NCI-H1930 (cell line): ENCODE measurements at regions not wholly inside any gene's neighbourhood (a gene's known extent, or its start where the extent isn't known, plus 50 kb on each side); places are given as distances from the start of the nearest gene placed in this dataset.
"Not testable (repeated sequence)": the region's sequence is repeated elsewhere in the genome, so short reads cannot be mapped to it uniquely, and the experiment has no call there.

Source experiments
- DNase-seq, 2 experiments: peaks; one replicate each; lab custom pipeline; 2025; lab: John Stamatoyannopoulos, UW

DNA sequence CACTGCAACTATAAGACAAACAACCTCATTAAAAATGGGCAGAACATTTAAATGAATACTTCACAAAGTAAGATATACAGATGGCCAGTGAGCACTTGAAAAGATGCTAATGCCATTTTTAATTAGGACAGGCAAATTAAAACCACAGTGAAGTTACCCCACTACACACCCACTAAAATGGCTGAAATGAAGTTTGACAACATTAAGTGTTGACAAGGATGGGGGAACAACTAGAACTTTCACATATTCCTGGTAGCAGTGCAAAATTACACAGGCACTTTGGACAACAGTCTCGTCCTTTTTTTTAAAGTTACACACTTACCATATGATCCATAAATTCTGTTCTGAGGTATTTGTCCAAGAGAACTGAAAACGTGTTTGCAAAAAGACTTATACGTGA, 278.9 kb upstream of the DIO3 start:
- DNase-seq: no peak

DNA sequence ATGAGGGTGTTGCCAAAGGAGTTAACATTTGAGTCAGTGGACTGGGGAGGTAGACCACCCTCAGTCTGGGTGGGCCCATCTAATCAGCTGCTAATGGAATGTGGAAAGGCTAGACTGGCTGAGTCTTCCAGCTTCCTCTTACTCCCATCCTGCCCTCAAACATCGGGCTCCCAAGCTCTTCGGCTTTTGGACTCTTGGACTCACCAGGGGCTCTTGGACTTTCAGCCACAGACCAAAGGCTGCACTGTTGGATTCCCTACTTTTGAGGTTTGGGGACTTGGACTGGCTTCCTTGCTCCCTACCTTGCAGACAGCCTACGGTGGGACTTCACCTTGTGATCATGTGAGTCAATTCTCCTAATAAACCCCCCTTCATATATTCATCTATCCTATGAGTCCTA, 276.6 kb upstream of the DIO3 start:
- no peak for DNase-seq

DNA sequence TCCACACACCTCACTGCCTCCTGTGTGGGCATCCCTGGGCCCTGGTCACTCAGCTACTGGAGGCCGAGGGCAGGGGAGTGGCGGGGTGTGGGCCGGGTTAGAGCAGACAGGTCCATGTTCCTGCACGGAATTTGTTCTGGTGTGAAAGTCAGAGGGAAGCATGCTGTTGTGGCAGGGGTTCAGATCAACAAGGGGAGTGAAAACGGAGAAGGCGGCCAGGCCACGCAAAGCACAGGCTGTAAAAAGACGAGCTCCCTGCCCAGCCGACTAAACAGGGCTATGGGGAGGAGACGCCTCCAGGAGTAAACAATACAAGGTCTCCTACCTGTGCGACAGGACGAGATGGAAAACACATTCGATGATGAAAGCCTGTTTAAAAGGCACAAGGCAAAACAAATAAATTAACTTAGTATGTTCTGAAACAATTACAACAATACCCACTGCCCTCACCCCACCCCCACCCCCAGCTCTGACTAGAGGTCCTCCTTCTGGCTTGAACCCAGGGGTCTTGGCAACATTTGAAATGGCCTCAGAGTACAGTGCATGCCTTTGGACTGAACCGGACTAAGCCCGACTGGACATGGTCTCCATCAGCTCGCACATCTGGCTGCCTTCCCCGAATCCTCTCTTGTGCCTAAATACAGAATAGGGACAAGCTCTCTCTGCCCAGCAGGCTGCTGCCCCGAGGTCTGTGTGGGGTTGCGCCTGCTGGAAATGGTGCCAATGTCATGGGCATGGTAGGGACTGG, 274.9 kb upstream of the DIO3 start:
- DNase-seq: no peak

DNA sequence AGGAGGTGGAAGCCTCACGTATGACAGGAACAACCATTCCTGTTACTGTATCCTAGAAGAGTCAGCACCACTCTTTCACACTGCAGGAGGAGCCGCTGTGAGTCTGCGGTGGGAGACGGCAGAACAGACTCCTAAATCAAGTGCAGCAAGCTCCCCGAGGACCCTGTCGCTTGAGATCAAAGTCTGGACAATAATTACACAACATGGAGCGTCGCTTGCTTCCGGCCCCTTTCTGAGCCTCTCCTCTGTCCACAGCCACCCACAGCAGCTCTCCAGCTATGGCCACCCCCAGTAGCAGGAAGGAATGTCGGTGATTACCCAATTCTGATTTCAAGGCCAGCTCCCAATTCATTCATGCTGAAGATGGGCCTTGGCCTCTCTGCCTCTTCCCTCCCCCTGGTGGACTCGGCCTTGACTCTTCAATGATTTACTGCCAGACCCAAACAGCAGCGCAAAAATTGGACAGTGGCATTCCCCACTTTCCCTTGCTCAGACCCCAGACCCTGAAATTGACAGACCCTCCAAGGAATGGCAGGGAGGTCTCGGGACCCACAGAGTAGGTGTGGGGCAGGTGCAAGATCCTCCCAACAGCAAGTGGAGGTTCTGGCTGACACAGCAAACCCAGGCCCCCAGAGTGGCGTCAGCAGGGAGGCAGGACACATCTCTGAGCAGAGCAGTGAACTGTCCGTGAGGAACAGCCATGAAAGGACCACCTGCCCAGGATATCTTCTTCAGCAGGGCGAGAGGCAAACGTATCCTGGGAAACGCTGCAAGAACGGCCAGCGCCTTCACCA, 272.7 kb upstream of the DIO3 start:
- no peak for DNase-seq

DNA sequence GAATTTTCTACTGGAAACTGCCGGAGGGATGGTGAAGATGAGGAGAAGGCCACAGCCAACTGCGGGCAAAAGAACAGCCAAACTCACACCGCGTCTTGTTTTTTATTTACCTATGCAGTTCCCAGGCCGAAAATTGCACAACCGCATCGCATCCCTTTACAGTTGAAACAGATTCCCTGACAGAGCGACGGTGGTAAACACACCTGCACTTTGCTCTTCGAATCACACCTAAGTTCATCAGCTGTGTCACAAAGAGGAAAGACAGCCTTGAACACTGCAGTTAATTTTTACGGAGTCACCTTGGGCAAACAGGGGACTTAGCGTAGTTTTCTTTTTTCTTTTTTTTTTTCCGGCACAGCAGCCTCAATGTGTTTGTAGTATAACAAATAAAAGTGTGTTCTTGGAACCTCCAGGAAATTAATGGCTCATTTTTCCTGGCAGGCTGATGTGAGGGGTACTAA, 272.0 kb upstream of the DIO3 start:
- no peak for DNase-seq

DNA sequence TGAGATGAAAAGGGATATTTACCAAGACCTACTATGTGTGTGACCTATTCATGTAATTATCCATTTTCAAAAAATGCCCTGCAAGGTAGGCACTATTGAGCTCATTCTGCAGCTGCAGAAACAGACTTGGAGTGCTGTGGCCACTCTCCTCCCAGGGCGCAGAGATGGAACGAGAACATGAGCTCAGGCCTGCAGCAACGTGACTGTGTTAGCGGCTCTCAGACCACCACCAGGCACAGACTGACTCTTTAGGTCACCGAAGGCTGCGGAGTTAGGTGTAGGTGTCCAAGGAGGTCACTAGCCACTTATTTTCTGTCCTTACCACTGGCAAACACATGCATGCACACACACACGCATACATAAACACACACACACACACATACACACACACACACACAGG, 271.4 kb upstream of the DIO3 start:
- DNase-seq: no peak

DNA sequence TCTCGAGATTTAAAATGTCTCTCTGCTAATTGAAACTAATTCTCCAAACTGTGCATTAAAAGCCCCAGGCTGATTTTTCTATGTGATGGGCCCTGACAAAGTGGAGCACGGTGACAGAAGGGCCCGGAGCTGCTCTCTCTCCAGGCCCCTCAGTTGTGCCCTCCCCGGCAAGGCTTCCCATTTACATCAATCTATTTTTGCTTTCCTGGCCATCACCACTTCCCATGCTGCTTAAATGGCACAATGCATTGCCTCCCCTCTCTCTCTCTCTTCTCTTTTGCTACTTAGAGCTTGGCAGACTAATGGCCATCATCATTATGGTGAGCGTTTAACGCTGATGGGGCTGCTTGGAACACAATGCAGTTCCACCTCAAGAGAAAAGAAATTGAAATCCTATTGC, 270.7 kb upstream of the DIO3 start:
- no peak for DNase-seq

DNA sequence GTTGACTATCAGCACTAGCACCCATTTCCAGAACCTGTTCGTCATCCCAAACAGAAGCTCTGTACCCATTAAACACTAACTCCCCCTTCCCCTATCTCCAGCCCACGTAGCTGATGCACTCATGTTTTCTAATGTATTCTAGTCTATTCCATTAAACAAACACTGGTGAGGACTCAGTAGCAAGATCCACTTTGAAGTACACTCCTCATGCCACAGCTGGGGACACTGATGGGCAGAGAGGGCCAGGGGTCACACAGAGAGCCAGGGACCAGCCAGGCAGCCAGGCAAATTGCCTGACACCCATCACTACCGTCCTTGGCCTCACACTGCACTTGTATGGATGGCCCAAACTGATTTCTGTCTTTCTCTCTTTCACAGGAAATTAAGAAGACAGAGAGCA, 269.9 kb upstream of the DIO3 start:
- no peak for DNase-seq

DNA sequence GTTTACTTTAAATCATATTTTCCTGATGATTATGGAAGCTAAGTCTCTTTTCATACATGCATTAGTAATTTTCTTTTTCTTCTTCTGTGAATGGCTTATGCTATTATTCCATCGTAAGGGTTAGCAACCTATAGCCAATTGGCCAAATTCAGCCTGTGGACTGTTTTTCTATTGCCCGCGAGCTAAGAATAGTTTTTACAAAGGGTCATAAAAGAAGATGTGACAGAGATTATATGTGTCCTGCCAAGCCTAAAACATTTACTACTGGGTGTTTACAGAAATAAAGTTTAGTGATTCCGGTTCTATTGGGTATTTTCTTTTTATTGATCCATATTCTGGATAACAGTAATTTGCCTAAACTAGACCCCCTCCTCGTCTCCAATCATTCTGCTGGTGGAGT, 268.8 kb upstream of the DIO3 start:
- no peak for DNase-seq

DNA sequence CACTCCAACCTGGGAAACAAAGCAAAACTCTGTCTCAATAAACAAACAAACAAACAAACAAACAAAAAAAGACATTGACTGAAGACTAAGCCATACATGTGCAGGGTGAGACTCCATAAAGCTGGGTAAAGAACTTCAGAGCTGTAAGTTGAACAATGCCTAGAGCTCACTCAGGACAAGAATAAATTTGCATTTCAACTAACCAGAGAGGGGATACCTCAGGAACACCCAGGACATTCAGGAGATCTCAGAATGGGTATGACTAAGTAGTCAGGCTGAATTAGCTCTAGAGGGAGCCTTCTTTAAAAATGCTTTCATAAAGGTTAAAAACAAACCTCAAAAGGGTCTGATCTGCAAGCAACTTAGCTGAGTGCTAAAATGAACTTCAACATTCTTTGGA, 267.7 kb upstream of the DIO3 start:
- DNase-seq: no peak

DNA sequence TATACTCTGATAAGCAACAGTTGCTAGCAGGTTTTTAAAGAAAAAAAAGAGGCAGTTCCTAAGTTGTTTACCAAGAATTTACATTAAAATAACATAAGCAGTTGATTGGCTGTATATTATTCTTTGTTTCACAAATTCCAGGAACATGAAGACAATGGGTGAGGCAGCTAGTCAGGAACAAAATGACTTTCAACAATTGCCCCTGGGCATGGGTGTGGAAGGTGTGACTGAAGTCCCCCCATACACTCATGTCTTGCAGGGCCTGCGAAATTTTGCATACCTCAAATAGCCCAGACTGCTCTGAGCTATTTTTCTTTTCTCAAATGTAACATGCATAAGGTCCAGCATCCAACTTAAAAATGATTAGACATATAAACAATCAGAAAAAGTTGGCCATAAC, 267.2 kb upstream of the DIO3 start:
- no peak for DNase-seq

DNA sequence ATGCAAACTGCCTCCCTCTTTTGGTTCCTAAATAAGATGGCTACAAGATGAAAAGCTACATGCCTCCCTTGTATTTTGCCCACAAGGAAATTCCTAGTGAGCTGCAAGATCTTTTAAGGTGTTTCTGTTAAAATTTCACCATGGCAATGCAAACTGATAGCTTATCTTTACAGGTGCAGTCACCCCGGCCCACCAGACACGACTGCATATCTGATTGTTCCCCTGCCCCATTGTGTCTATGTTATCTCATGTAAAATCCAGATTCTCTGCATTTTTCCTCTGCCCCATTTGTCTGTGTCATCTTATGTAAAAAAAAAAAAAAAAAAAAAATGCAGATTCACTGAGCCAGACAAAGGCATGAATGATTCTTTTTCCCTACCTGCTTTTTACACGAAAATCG, 261.5 kb upstream of the DIO3 start:
- DNase-seq: not testable (repeated sequence)

DNA sequence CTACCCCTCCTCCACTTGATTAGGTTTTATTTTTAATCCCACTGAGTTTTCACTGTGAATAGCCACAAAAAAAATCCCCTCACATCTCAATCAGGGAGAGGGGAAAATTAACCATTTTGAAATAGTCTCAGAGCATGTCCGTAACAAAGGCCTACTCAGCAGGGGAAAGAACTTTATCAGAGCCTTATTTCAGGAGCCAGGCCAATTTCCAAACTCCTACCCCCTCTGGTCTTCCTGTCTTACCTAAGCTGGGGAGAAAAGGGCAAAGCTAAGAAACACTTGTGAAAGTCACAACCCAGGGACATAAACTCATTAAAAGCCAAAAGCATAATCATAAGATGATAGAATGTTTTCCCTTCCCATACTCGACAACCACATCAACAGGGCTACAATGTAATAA, 260.3 kb upstream of the DIO3 start:
- DNase-seq: no peak

DNA sequence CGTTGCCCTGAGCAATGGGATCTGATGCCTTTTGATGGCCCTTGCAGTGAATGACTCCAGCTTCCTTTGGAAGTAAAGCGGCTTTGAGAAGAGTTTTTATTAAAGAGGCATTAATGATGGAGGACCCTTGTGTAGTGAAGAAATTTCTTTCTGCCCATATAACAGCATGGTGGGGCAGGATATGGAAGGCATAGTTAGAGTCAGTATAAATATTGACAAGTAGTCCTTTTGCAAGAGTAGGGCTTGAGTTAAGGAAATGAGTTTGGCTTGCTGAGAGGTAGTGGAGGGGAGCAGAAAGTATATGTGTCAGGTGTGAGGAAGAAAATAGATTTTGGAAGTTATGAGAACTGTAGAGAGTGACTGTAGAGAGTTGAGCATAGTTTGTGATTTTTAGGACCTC, 254.1 kb upstream of the DIO3 start:
- DNase-seq: not testable (repeated sequence)

DNA sequence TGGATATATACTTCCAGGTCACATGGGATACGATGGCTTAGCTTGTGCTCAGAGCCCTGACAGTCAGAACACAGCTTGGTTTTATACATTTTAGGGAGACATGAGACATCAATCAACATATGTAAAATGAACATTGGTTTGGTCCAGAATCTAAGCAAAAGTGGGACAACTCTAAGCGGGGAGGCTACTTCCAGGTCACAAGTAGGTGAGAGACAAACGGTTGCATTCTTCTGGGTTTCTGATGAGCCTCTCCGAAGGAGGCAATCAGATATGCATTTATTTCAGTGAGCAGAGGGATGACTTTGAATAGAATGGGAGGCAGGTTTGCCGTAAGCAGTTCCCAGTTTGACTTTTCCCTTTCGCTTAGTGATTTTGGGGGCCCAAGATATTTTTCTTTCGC, 250.1 kb upstream of the DIO3 start:
- DNase-seq: not testable (repeated sequence)

DNA sequence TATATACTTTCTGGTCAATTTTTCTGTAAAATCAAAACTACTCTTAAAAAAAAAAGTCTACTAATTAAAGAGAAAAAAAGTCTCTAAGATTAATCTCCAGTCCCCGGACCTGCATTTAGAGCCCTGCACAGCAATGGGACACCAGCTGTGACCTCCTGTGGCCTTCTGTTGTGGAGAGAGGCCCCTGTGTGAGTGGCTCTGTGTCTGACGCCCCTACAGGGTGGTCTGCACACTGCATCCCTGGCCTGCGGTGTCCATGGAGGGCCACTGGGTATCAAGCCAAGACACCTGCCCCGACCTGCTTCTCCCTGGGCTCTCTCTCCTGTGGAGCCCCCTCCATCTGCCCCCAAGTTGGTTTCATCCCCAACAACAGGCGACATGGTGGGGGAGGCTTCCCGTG, 248.0 kb upstream of the DIO3 start:
- no peak for DNase-seq

DNA sequence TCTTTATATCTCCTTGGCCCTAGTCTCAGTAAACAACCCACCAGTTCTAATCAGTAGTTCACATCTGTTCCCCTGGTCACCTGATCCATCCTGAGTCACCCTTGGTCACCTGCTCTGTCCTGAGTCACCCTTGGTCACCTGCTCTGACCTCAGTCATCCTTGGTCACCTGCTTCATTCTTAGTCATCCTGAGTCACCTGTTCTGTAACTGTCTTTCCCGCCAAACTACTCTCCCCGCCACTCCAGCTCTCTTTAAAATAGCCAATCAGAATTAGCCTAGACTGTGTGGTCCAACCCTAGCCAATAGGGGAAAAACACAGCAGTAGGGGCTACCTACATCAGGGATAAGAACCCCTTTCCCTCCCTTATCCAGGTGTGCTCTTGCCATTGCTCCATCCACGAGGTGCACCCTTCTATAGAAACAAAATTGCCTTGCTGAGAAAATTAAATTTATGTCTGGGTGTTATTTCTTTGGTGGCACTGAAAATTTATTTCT, 245.4 kb upstream of the DIO3 start:
- DNase-seq: no peak

DNA sequence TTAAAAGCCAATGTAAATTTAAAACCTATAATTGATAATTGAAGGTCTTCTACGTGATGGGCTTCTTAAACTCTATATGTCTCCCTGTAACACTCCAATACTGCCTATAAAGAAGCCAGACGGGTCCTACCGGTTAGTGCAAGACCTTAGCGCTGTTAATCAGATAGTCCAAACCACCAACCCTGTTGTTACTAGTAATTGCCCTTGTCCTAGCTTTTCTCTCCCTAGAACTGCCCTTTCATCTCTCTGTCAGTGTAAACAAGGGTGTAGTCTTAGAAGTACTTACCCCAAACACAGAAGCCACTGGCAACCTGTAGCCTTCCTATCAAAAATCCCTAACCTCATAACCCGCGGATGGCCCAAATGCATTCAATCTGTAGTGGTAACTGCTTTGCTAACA, 243.0 kb upstream of the DIO3 start:
- no peak for DNase-seq

DNA sequence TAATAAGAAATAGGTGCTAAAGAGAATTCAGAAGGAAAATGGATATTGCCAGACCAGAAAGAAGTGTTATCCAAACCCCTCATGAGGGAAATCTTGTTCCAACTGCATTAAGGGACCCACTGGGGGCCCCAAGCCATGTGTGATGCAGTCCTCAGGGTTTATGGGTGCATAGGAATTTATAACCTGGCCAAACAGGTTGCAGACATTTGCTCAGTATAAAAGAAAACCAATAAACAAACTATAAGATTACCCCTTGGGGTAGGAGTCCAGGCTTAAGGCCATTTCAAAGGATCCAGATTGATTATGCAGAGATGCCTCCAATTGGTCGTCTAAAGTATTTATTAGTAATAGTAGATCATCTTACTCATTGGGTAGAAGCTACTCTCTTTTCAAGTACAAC, 240.9 kb upstream of the DIO3 start:
- DNase-seq: no peak

DNA sequence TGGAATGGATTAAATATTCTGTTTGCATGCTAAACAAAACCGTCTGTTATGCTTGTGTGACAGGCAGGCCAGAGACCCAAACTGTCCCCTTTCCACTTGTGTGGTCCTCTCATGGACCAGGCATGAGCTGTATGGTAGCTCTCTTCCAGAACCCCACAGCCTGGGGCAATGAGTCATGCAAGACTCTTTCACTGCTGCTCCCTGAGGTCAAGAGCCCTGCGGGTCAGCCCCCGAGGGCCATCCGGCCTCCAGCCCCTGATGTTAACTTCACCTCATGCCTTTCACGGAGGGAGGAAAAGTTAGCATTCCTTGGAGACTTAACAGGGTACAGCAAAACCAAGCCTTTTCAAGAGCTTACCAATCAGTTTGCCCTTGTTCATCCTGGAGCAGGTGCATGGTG, 239.1 kb upstream of the DIO3 start:
- no peak for DNase-seq

DNA sequence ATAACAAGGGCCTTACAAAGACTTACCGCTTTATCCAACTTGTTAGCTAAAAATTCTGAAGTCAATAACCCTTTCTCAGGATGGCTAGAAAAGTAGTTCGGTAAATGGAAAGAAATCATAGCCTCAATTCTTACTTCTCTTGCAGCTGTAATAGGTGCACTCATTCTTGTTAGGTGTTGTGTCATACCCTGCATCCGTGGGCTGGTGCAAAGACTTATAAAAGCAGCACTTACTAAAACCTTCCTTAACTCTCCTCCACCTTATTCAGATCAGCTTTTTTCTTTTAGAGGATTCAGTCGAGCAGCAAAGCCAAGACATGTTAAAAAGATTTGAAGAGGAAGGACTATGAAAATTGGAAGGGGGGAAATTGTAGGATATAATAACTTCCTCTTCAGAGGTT, 238.2 kb upstream of the DIO3 start:
- no peak for DNase-seq

DNA sequence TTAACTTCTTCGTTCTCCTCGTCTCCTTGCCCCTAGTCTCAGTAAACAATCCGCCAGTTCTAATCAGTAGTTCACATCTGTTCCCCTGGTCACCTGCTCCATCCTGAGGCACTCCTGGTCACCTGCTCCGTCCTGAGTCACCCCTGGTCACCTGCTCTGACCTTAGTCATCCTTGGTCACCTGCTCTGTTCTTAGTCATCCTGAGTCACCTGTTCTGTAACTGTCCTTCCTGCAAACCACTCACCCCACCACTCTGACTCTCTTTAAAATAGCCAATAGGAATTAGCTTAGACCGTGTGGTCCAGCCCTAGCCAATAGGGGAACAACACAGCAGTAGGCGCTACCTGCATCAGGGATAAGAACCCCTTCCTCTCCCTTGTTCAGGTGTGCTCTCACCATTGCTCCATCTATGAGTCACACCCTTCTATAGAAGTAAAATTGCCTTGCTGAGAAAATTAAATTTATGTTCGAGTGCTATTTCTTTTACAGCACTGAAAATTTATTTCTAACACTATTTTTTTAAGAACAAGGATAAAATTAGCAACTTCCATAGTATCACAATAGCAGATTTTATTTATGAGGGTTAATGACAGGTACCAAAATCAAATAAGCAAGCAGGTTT, 237.6 kb upstream of the DIO3 start:
- not testable (repeated sequence) for DNase-seq

DNA sequence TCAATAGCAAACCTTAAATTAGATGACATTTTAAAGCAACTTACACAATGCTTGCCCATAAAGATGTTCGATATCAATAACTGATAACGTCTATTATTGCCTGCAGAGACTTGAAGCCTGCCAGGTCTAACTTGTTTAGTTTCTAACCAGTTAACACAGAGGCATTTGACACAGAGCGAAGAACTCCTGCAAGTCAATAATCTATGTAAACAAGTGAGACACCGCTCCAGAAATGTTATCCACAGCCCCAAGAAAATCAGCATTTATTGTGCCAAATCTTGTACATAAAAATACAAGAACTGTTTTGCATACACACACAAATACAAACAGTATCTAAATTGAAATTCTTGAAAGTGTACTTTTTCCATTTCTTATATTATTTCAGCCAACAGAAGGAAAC, 236.0 kb upstream of the DIO3 start:
- DNase-seq: no peak
